H9 (cell line): ENCODE measurements at regions not wholly inside any gene's neighbourhood (a gene's known extent, or its start where the extent isn't known, plus 50 kb on each side); places are given as distances from the start of the nearest gene placed in this dataset.

Source experiments
- DNase-seq: peaks from one replicate; pipeline ENCODE4 v3.0.0-alpha.2; 2017
- H2AFZ ChIP-seq: one replicate; pipeline ENCODE4 v1.6.1; 2013; ENCODE audit warnings: mild to moderate bottlenecking, low read length, control low read depth, moderate library complexity
- H2AK5ac ChIP-seq: 2 replicates; pipeline ENCODE4 v1.6.1; 2013; ENCODE audit warnings: low read length, control low read depth, mixed read lengths; ENCODE audit not compliant: insufficient read length
- H2BK120ac ChIP-seq: one replicate; pipeline ENCODE4 v1.6.1; 2013; ENCODE audit warnings: low read depth, mild to moderate bottlenecking, low read length, control low read depth, inconsistent platforms; ENCODE audit not compliant: poor library complexity, severe bottlenecking
- H2BK12ac ChIP-seq: 2 replicates; pipeline ENCODE4 v1.6.1; 2013; ENCODE audit warnings: low read length, control low read depth, mixed read lengths, low read depth; ENCODE audit not compliant: insufficient read length
- H2BK15ac ChIP-seq: 2 replicates; pipeline ENCODE4 v1.6.1; 2013; ENCODE audit warnings: low read depth, low read length, control low read depth
- H2BK20ac ChIP-seq: one replicate; pipeline ENCODE4 v1.6.1; 2013; ENCODE audit warnings: low read depth, mild to moderate bottlenecking, low read length, control low read depth, inconsistent platforms; ENCODE audit not compliant: poor library complexity, severe bottlenecking
- H2BK5ac ChIP-seq: 2 replicates; pipeline ENCODE4 v1.6.1; 2013; ENCODE audit warnings: low read length, control low read depth, mixed read lengths; ENCODE audit not compliant: insufficient read length
- H3K14ac ChIP-seq: 2 replicates; pipeline ENCODE4 v1.6.1; 2013; ENCODE audit warnings: low read length, control low read depth; ENCODE audit not compliant: insufficient read depth
- H3K18ac ChIP-seq: 2 replicates; pipeline ENCODE4 v1.6.1; 2013; ENCODE audit warnings: low read depth, mild to moderate bottlenecking, mixed read lengths, low read length, control low read depth; ENCODE audit not compliant: insufficient read length
- H3K23ac ChIP-seq: 2 replicates; pipeline ENCODE4 v1.6.1; 2013; ENCODE audit warnings: low read length, control low read depth, mixed read lengths, low read depth; ENCODE audit not compliant: insufficient read length
- H3K23me2 ChIP-seq: 2 replicates; pipeline ENCODE4 v1.6.1; 2013; ENCODE audit warnings: low read depth, mild to moderate bottlenecking, mixed read lengths, low read length, control low read depth; ENCODE audit not compliant: insufficient read length, poor library complexity, severe bottlenecking
- H3K27ac ChIP-seq: 2 replicates; pipeline ENCODE4 v1.5.1; 2013; ENCODE audit warnings: low read length, control low read depth, mixed read lengths, low read depth; ENCODE audit not compliant: insufficient read length
- H3K27me3 ChIP-seq: 2 replicates; pipeline ENCODE4 v1.6.1; 2013; ENCODE audit warnings: low read length, control low read depth, inconsistent platforms; ENCODE audit not compliant: insufficient read depth
- H3K4ac ChIP-seq: 2 replicates; pipeline ENCODE4 v1.6.1; 2013; ENCODE audit warnings: low read depth, mild to moderate bottlenecking, control low read depth, inconsistent platforms, low read length, moderate library complexity
- H3K4me1 ChIP-seq: 2 replicates; pipeline ENCODE4 v1.6.1; 2013; ENCODE audit warnings: low read length, control low read depth, inconsistent platforms; ENCODE audit not compliant: insufficient read depth
- H3K4me2 ChIP-seq: 2 replicates; pipeline ENCODE4 v1.6.1; 2013; ENCODE audit warnings: low read length, control low read depth, mixed read lengths; ENCODE audit not compliant: insufficient read length, insufficient read depth
- H3K56ac ChIP-seq: 2 replicates; pipeline ENCODE4 v1.6.1; 2013; ENCODE audit warnings: low read depth, mild to moderate bottlenecking, mixed read lengths, low read length, control low read depth; ENCODE audit not compliant: insufficient read length
- H3K79me1 ChIP-seq: 2 replicates; pipeline ENCODE4 v1.6.1; 2013; ENCODE audit warnings: low read depth, mild to moderate bottlenecking, moderate library complexity, low read length, control low read depth, inconsistent platforms; ENCODE audit not compliant: insufficient read depth, poor library complexity, severe bottlenecking
- H3K79me2 ChIP-seq: 2 replicates; pipeline ENCODE4 v1.6.1; 2013; ENCODE audit warnings: low read length, control low read depth, inconsistent platforms; ENCODE audit not compliant: insufficient read depth
- H3K9ac ChIP-seq: 2 replicates; pipeline ENCODE4 v1.6.1; 2013; ENCODE audit warnings: low read length, control low read depth, mixed read lengths; ENCODE audit not compliant: insufficient read length; ENCODE audit errors: extremely low read depth
- H3K9me3 ChIP-seq: one replicate; pipeline ENCODE4 v1.6.1; 2013; ENCODE audit warnings: low read depth, low read length, inconsistent platforms; ENCODE audit not compliant: control insufficient read depth
- H3T11ph ChIP-seq: one replicate; pipeline ENCODE4 v1.6.1; 2013; ENCODE audit warnings: mild to moderate bottlenecking, low read length, control low read depth, inconsistent platforms
- H4K20me1 ChIP-seq: one replicate; pipeline ENCODE4 v1.6.1; 2013; ENCODE audit not compliant: control insufficient read depth, insufficient read length, insufficient read depth
- H4K5ac ChIP-seq: 2 replicates; pipeline ENCODE4 v1.6.1; 2013; ENCODE audit warnings: low read depth, mild to moderate bottlenecking, mixed read lengths, low read length, control low read depth; ENCODE audit not compliant: insufficient read length
- H4K8ac ChIP-seq: replicated peaks from 2 replicates; pipeline ENCODE4 v1.6.1; 2013; ENCODE audit warnings: low read length, control low read depth, mixed read lengths, low read depth; ENCODE audit not compliant: insufficient read length
- H4K91ac ChIP-seq: 2 replicates; pipeline ENCODE4 v1.6.1; 2013; ENCODE audit warnings: low read depth, mild to moderate bottlenecking, moderate library complexity, mixed read lengths, low read length, control low read depth; ENCODE audit not compliant: insufficient read length
- H3K27ac Mint-ChIP-seq, 3 experiments: 2 replicates in 2 of 3; 3 replicates in 1 of 3; pipeline ENCODE4 v1.8.0; 2020 to 2021; ENCODE audit warnings: mixed read lengths in 3 of 3, mild to moderate bottlenecking in 1 of 3, moderate library complexity in 1 of 3
- H3K27me3 Mint-ChIP-seq: 2 replicates; pipeline ENCODE4 v1.8.0; 2021; ENCODE audit warnings: low read depth, mild to moderate bottlenecking, moderate library complexity, mixed read lengths
- H3K36me3 Mint-ChIP-seq, 3 experiments: 2 replicates in 2 of 3; 3 replicates in 1 of 3; pipeline ENCODE4 v1.8.0; 2020 to 2021; ENCODE audit warnings: low read depth in 3 of 3, mixed read lengths in 3 of 3; ENCODE audit not compliant: insufficient read depth in 1 of 3
- H3K4me1 Mint-ChIP-seq, 2 experiments: 2 replicates each; pipeline ENCODE4 v1.8.0; 2020; ENCODE audit warnings: mixed read lengths in 2 of 2
- H3K4me3 Mint-ChIP-seq, 2 experiments: 2 replicates in 1 of 2; 3 replicates in 1 of 2; pipeline ENCODE4 v1.8.0; 2020 to 2021; ENCODE audit warnings: mild to moderate bottlenecking in 2 of 2, mixed read lengths in 2 of 2, moderate library complexity in 1 of 2
- H3K9me3 Mint-ChIP-seq, 2 experiments: 2 replicates in 1 of 2; 3 replicates in 1 of 2; pipeline ENCODE4 v1.8.0; 2020; ENCODE audit warnings: mild to moderate bottlenecking in 2 of 2, mixed read lengths in 2 of 2, moderate library complexity in 1 of 2
- TF ChIP-seq, protein P1 (sequence below): fragments of 200-600 bp; sonication (generic); conservative IDR thresholded peaks from 3 replicates; pipeline ENCODE4 v1.8.0; 2021; ENCODE audit warnings: antibody characterized with exemption, mild to moderate bottlenecking

- TF ChIP-seq, protein P1, sequence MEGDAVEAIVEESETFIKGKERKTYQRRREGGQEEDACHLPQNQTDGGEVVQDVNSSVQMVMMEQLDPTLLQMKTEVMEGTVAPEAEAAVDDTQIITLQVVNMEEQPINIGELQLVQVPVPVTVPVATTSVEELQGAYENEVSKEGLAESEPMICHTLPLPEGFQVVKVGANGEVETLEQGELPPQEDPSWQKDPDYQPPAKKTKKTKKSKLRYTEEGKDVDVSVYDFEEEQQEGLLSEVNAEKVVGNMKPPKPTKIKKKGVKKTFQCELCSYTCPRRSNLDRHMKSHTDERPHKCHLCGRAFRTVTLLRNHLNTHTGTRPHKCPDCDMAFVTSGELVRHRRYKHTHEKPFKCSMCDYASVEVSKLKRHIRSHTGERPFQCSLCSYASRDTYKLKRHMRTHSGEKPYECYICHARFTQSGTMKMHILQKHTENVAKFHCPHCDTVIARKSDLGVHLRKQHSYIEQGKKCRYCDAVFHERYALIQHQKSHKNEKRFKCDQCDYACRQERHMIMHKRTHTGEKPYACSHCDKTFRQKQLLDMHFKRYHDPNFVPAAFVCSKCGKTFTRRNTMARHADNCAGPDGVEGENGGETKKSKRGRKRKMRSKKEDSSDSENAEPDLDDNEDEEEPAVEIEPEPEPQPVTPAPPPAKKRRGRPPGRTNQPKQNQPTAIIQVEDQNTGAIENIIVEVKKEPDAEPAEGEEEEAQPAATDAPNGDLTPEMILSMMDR = no peak
- H2BK5ac ChIP-seq = no peak overlapping the region
- H2BK15ac ChIP-seq = no peak overlapping the region
- Mint-ChIP-seq H3K4me3 (no peak overlapping the region), H3K27me3 (no peaks in the 10 kb centered on the region), H3K27ac (no peak overlapping the region), H3K9me3 (peaks cover 36 to 52% of the 10 kb centered on the region in 2 experiments), H3K4me1 (no peaks in the 10 kb centered on the region), H3K36me3 (peaks cover 18 to 45% (median 30%) of the 10 kb centered on the region in 3 experiments)
- H2BK20ac ChIP-seq = no peak overlapping the region
- no peaks in the 10 kb centered on the region for H3K79me1 ChIP-seq
- no peak overlapping the region for H3K56ac ChIP-seq
- DNase-seq = no peak
- no peaks in the 10 kb centered on the region for H3K4me1 ChIP-seq
- no peaks in the 10 kb centered on the region for H3K27me3 ChIP-seq
- no peak overlapping the region for H4K91ac ChIP-seq
- H3K79me2 ChIP-seq = no peaks in the 10 kb centered on the region
- H3K9ac ChIP-seq = no peak overlapping the region
- H2AFZ ChIP-seq = no peak overlapping the region
- H4K8ac ChIP-seq = no peak overlapping the region
- H3K23me2 ChIP-seq = no peaks in the 10 kb centered on the region
- H3K14ac ChIP-seq = no peak overlapping the region
- H3T11ph ChIP-seq = no peak overlapping the region
- no peak overlapping the region for H3K4me2 ChIP-seq
- H3K27ac ChIP-seq = no peak overlapping the region
- no peak overlapping the region for H2AK5ac ChIP-seq
- H3K18ac ChIP-seq = no peak overlapping the region
- H4K5ac ChIP-seq = no peak overlapping the region
- no peak overlapping the region for H2BK120ac ChIP-seq
- peaks cover 13% of the 10 kb centered on the region for H3K9me3 ChIP-seq
- H3K23ac ChIP-seq = no peak overlapping the region
- no peak overlapping the region for H3K4ac ChIP-seq
- H2BK12ac ChIP-seq = no peak overlapping the region
- no peaks in the 10 kb centered on the region for H4K20me1 ChIP-seq
Observed at GRCh38 chr4:167956676-167957075, 135.7 kb upstream of the ANXA10 start.
